GM19035 (cell line): ENCODE measurements at regions not wholly inside any gene's neighbourhood (a gene's known extent, or its start where the extent isn't known, plus 50 kb on each side); places are given as distances from the start of the nearest gene placed in this dataset.
A peak's percentile ranks its signal among the peaks of the same experiment; 100 is the strongest.

Experiments
- ATAC-seq: cut with Tn5 transposase; IDR thresholded peaks from one replicate; pipeline ENCODE4 v1.9.1; 2021; ENCODE audit not compliant: unreplicated experiment

- ATAC-seq: no peak
Observed at GRCh38 chr4:155564880-155565279, 101.8 kb upstream of the GUCY1A1 start.

GRCh38 chr4:155564086-155564485, 102.6 kb upstream of the GUCY1A1 start:
- ATAC-seq: no peak

- ATAC-seq: no peak
Observed at GRCh38 chr4:155559915-155560314, 106.7 kb upstream of the GUCY1A1 start.

- no peak for ATAC-seq
Observed at GRCh38 chr4:155552180-155552579, 114.5 kb upstream of the GUCY1A1 start.

- ATAC-seq: no peak
Observed at GRCh38 chr4:155548173-155548572, 118.5 kb upstream of the GUCY1A1 start.

- ATAC-seq: no peak
Observed at GRCh38 chr4:155546451-155546850, 120.2 kb upstream of the GUCY1A1 start.

GRCh38 chr4:155545456-155545855, 121.2 kb upstream of the GUCY1A1 start:
- no peak for ATAC-seq

- no peak for ATAC-seq
Observed at GRCh38 chr4:155544547-155544946, 122.1 kb upstream of the GUCY1A1 start.

GRCh38 chr4:155543126-155543765, 123.4 kb upstream of the GUCY1A1 start:
- peak; percentile 45 for ATAC-seq

- no peak for ATAC-seq
Observed at GRCh38 chr4:155542415-155542814, 124.2 kb upstream of the GUCY1A1 start.

- ATAC-seq: no peak
Observed at GRCh38 chr4:155541716-155542115, 124.9 kb upstream of the GUCY1A1 start.

- ATAC-seq: no peak
Observed at GRCh38 chr4:155540698-155541097, 126.0 kb upstream of the GUCY1A1 start.

GRCh38 chr4:155539746-155540145, 126.9 kb upstream of the GUCY1A1 start:
- no peak for ATAC-seq

- ATAC-seq: no peak
Observed at GRCh38 chr4:155535802-155536454, 130.7 kb upstream of the GUCY1A1 start.

GRCh38 chr4:155532373-155533085, 134.1 kb upstream of the GUCY1A1 start:
- ATAC-seq: no peak

GRCh38 chr4:155530857-155531256, 135.8 kb upstream of the GUCY1A1 start:
- no peak for ATAC-seq

- no peak for ATAC-seq
Observed at GRCh38 chr4:155530290-155530689, 136.4 kb upstream of the GUCY1A1 start.

- ATAC-seq: no peak
Observed at GRCh38 chr4:155529716-155530115, 136.9 kb upstream of the GUCY1A1 start.

GRCh38 chr4:155529272-155529671, 137.4 kb upstream of the GUCY1A1 start:
- ATAC-seq: no peak

- no peak for ATAC-seq
Observed at GRCh38 chr4:155526452-155527169, 140.0 kb upstream of the GUCY1A1 start.

- ATAC-seq: no peak
Observed at GRCh38 chr4:155524926-155525455, 141.7 kb upstream of the GUCY1A1 start.
